Iris pigment epithelial cell (primary cell): ENCODE measurements at regions not wholly inside any gene's neighbourhood (a gene's known extent, or its start where the extent isn't known, plus 50 kb on each side); places are given as distances from the start of the nearest gene placed in this dataset.
"Not testable (repeated sequence)": the region's sequence is repeated elsewhere in the genome, so short reads cannot be mapped to it uniquely, and the experiment has no call there.

Experiments used
- DNase-seq: peaks from one replicate; pipeline ENCODE4 v3.0.0-alpha.2; 2011; ENCODE audit warnings: low read depth

GRCh38 chr2:167355821-167356220, 467.5 kb downstream of the XIRP2 start:
- peak; percentile 45 for DNase-seq

- DNase-seq = no peak
Observed at GRCh38 chr2:167353605-167354280, 465.5 kb downstream of the XIRP2 start.

- DNase-seq = no peak
Observed at GRCh38 chr2:167345559-167345958, 457.3 kb downstream of the XIRP2 start.

- no peak for DNase-seq
Observed at GRCh38 chr2:167342769-167343168, 454.5 kb downstream of the XIRP2 start.

GRCh38 chr2:167340322-167340721, 452.0 kb downstream of the XIRP2 start:
- DNase-seq = no peak

GRCh38 chr2:167336213-167336612, 447.9 kb downstream of the XIRP2 start:
- DNase-seq = no peak

- peak; percentile 59 for DNase-seq
Observed at GRCh38 chr2:167335541-167335992, 447.3 kb downstream of the XIRP2 start.

- no peak for DNase-seq
Observed at GRCh38 chr2:167334146-167334742, 446.0 kb downstream of the XIRP2 start.

- no peak for DNase-seq
Observed at GRCh38 chr2:167333245-167333644, 445.0 kb downstream of the XIRP2 start.

- DNase-seq = no peak
Observed at GRCh38 chr2:167332358-167332757, 444.1 kb downstream of the XIRP2 start.

GRCh38 chr2:167331636-167332232, 443.5 kb downstream of the XIRP2 start:
- DNase-seq = no peak

- not testable (repeated sequence) for DNase-seq
Observed at GRCh38 chr2:167328808-167329207, 440.5 kb downstream of the XIRP2 start.

GRCh38 chr2:167322795-167323194, 434.5 kb downstream of the XIRP2 start:
- no peak for DNase-seq

- DNase-seq = no peak
Observed at GRCh38 chr2:167318581-167318980, 430.3 kb downstream of the XIRP2 start.

GRCh38 chr2:167310442-167310841, 422.2 kb downstream of the XIRP2 start:
- no peak for DNase-seq
